ENCODE measurements at regions not wholly inside any gene's neighbourhood (a gene's known extent, or its start where the extent isn't known, plus 50 kb on each side); places are given as distances from the start of the nearest gene placed in this dataset.

- H3K4me3 ChIP-seq (ENCODE audit: low read depth in 1 of 2, low read length in 1 of 2), result no peak overlapping the region
- no peak overlapping the region for H3K27ac ChIP-seq
- H3K36me3 ChIP-seq, result no peaks in the 10 kb centered on the region
- H3K9me3 ChIP-seq, result no peaks in the 10 kb centered on the region
- no peaks in the 10 kb centered on the region for H3K27me3 ChIP-seq
- no peak for TF ChIP-seq CTCF (IDR thresholded peaks at IDR 0.05)
- no peaks in the 10 kb centered on the region for H3K4me1 ChIP-seq (ENCODE audit: control insufficient read depth in 1 of 2, insufficient read depth in 1 of 2, low read depth in 1 of 2, low read length in 1 of 2)
Observed at GRCh38 chr1:4310396-4310923, 343.9 kb upstream of the AJAP1 start.

GRCh38 chr1:4312024-4312423 is 342.4 kb upstream of the AJAP1 start:
- Histone ChIP-seq H3K4me1 (ENCODE audit: control insufficient read depth in 1 of 2, insufficient read depth in 1 of 2, low read depth in 1 of 2, low read length in 1 of 2) (no peaks in the 10 kb centered on the region), H3K4me3 (ENCODE audit: low read depth in 1 of 2, low read length in 1 of 2) (no peak overlapping the region), H3K27ac (no peak overlapping the region), H3K9me3 (no peaks in the 10 kb centered on the region), H3K27me3 (no peaks in the 10 kb centered on the region), H3K36me3 (no peaks in the 10 kb centered on the region)
- TF ChIP-seq CTCF (IDR thresholded peaks at IDR 0.05), result no peak

- no peaks in the 10 kb centered on the region for H3K36me3 ChIP-seq
- no peak overlapping the region for H3K27ac ChIP-seq
- no peak overlapping the region for H3K4me3 ChIP-seq (ENCODE audit: low read depth in 1 of 2, low read length in 1 of 2)
- H3K9me3 ChIP-seq, result no peaks in the 10 kb centered on the region
- no peaks in the 10 kb centered on the region for H3K4me1 ChIP-seq (ENCODE audit: control insufficient read depth in 1 of 2, insufficient read depth in 1 of 2, low read depth in 1 of 2, low read length in 1 of 2)
- no peaks in the 10 kb centered on the region for H3K27me3 ChIP-seq
- no peak for TF ChIP-seq CTCF (IDR thresholded peaks at IDR 0.05)
Observed at GRCh38 chr1:4315202-4315601, 339.2 kb upstream of the AJAP1 start.

- no peak overlapping the region for H3K27ac ChIP-seq
- H3K4me1 ChIP-seq (ENCODE audit: control insufficient read depth in 1 of 2, insufficient read depth in 1 of 2, low read depth in 1 of 2, low read length in 1 of 2), result no peaks in the 10 kb centered on the region
- TF ChIP-seq CTCF (IDR thresholded peaks at IDR 0.05), result no peak
- H3K9me3 ChIP-seq, result no peaks in the 10 kb centered on the region
- H3K27me3 ChIP-seq, result no peaks in the 10 kb centered on the region
- H3K4me3 ChIP-seq (ENCODE audit: low read depth in 1 of 2, low read length in 1 of 2), result no peak overlapping the region
- H3K36me3 ChIP-seq, result no peaks in the 10 kb centered on the region
Observed at GRCh38 chr1:4317207-4317606, 337.2 kb upstream of the AJAP1 start.

- no peaks in the 10 kb centered on the region for H3K9me3 ChIP-seq
- H3K27ac ChIP-seq, result no peak overlapping the region
- no peak overlapping the region for H3K4me3 ChIP-seq (ENCODE audit: low read depth in 1 of 2, low read length in 1 of 2)
- H3K27me3 ChIP-seq, result no peaks in the 10 kb centered on the region
- TF ChIP-seq CTCF (IDR thresholded peaks at IDR 0.05), result no peak
- no peaks in the 10 kb centered on the region for H3K36me3 ChIP-seq
- no peaks in the 10 kb centered on the region for H3K4me1 ChIP-seq (ENCODE audit: control insufficient read depth in 1 of 2, insufficient read depth in 1 of 2, low read depth in 1 of 2, low read length in 1 of 2)
Observed at GRCh38 chr1:4318720-4319119, 335.7 kb upstream of the AJAP1 start.

- no peaks in the 10 kb centered on the region for H3K9me3 ChIP-seq
- no peaks in the 10 kb centered on the region for H3K27me3 ChIP-seq
- no peaks in the 10 kb centered on the region for H3K4me1 ChIP-seq (ENCODE audit: control insufficient read depth in 1 of 2, insufficient read depth in 1 of 2, low read depth in 1 of 2, low read length in 1 of 2)
- no peak for TF ChIP-seq CTCF (IDR thresholded peaks at IDR 0.05)
- no peak overlapping the region for H3K4me3 ChIP-seq (ENCODE audit: low read depth in 1 of 2, low read length in 1 of 2)
- no peaks in the 10 kb centered on the region for H3K36me3 ChIP-seq
- H3K27ac ChIP-seq, result no peak overlapping the region
Observed at GRCh38 chr1:4319496-4319895, 334.9 kb upstream of the AJAP1 start.

Measured in neutrophil (primary cell).